Hepatocyte (in vitro differentiated cells): ENCODE measurements at regions not wholly inside any gene's neighbourhood (a gene's known extent, or its start where the extent isn't known, plus 50 kb on each side); places are given as distances from the start of the nearest gene placed in this dataset.
"Not testable (repeated sequence)": the region's sequence is repeated elsewhere in the genome, so short reads cannot be mapped to it uniquely, and the experiment has no call there.

Experiments
- DNase-seq: peaks from one replicate; pipeline ENCODE4 v3.0.0-alpha.2; 2016; ENCODE audit warnings: low spot score
- H2AFZ ChIP-seq: fragments of 200-600 bp; sonication (generic); 2 replicates; pipeline ENCODE4 v1.6.0; 2016; ENCODE audit warnings: antibody characterized with exemption, mild to moderate bottlenecking
- H3K27ac ChIP-seq: fragments of 200-600 bp; sonication (generic); 2 replicates; pipeline ENCODE4 v1.5.1; 2016; ENCODE audit warnings: mild to moderate bottlenecking
- H3K27me3 ChIP-seq: fragments of 200-600 bp; sonication (generic); 2 replicates; pipeline ENCODE4 v1.6.1; 2016
- H3K36me3 ChIP-seq: fragments of 200-600 bp; sonication (generic); replicated peaks from 2 replicates; pipeline ENCODE4 v1.5.1; 2016; ENCODE audit warnings: low read depth; ENCODE audit not compliant: insufficient read depth
- H3K4me1 ChIP-seq: fragments of 200-600 bp; sonication (generic); 2 replicates; pipeline ENCODE4 v1.5.1; 2016; ENCODE audit warnings: mild to moderate bottlenecking, moderate library complexity; ENCODE audit not compliant: insufficient read depth
- H3K4me2 ChIP-seq: fragments of 200-600 bp; sonication (generic); 2 replicates; pipeline ENCODE4 v1.6.0; 2016
- H3K4me3 ChIP-seq: fragments of 200-600 bp; sonication (generic); 2 replicates; pipeline ENCODE4 v1.5.1; 2016; ENCODE audit warnings: mild to moderate bottlenecking
- H3K79me2 ChIP-seq: fragments of 200-600 bp; sonication (generic); 2 replicates; pipeline ENCODE4 v1.6.0; 2017; ENCODE audit warnings: mild to moderate bottlenecking
- H3K9me2 ChIP-seq: fragments of 200-600 bp; sonication (generic); replicated peaks from 2 replicates; pipeline ENCODE4 v1.6.0; 2017; ENCODE audit warnings: mild to moderate bottlenecking; ENCODE audit not compliant: insufficient read depth
- H3K9me3 ChIP-seq: fragments of 200-600 bp; sonication (generic); 2 replicates; pipeline ENCODE4 v1.5.1; 2016; ENCODE audit warnings: low read depth, mild to moderate bottlenecking
- H4K20me1 ChIP-seq: fragments of 200-600 bp; sonication (generic); 2 replicates; pipeline ENCODE4 v1.6.0; 2016; ENCODE audit warnings: mild to moderate bottlenecking; ENCODE audit not compliant: insufficient read depth, poor library complexity, severe bottlenecking
- EZH2 ChIP-seq: fragments of 200-600 bp; sonication (generic); IDR thresholded peaks from 2 replicates; pipeline ENCODE4 v1.6.1; 2016; ENCODE audit warnings: antibody characterized with exemption, mild to moderate bottlenecking, borderline replicate concordance
- EZH2phosphoT487 ChIP-seq: fragments of 200-600 bp; sonication (generic); IDR thresholded peaks from one replicate; pipeline ENCODE4 v1.6.1; 2018; ENCODE audit warnings: antibody characterized with exemption, mild to moderate bottlenecking, low read depth, moderate library complexity; ENCODE audit not compliant: unreplicated experiment, severe bottlenecking
- WGBS: methylation state at CpG from one replicate; pipeline ENCODE4 v1.1.6; 2016; ENCODE audit warnings: low lambda C conversion rate; ENCODE audit errors: missing lambda C conversion rate; 5-methylcytosine and 5-hydroxymethylcytosine counted together
- TF ChIP-seq, protein P1 (sequence below): fragments of 200-600 bp; sonication (generic); IDR thresholded peaks from 2 replicates; pipeline ENCODE4 v1.5.1; 2016; ENCODE audit warnings: antibody characterized with exemption, mild to moderate bottlenecking; ENCODE audit not compliant: poor library complexity

DNA sequence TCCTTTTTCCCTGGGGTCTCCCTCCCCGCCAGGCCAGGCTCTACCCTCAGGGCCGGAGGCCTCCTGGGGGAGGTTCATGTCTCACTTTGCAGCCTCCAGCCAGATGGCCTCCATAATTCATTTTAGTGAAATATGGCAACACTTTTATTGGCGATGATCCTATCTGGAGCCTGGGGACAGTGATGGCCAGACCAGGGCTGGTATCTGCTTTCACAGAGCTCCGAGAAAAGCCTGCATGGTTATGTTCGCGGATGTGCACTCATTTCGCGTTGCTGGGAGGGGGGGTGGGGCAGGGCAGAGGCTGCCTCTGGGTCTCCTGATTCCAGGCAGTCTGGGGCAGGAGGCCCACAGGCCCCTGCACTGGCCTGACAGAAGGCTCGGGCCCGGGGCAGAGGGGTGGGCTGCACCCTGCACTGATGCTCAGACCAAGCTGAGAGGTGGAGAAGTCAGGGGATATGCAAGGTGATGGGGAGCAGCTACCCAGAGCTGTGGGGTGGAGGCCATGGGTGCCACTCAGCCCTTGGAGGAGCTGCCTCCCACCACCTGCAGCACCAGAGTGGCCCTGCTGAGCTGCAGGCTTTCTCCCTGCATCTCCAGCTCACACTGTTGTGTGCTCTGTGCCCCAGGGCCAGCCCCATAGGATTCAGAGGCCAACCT is 85.3 kb upstream of the RET start:
- no peaks in the 10 kb centered on the region for H4K20me1 ChIP-seq
- no peak for DNase-seq
- no peak overlapping the region for H3K27ac ChIP-seq
- no peaks in the 10 kb centered on the region for H3K79me2 ChIP-seq
- WGBS = 62% methylated on average over 6 of the region's 10 CpGs
- H2AFZ ChIP-seq = no peak overlapping the region
- H3K9me3 ChIP-seq = no peaks in the 10 kb centered on the region
- no peaks in the 10 kb centered on the region for H3K4me1 ChIP-seq
- H3K4me2 ChIP-seq = no peak overlapping the region
- H3K9me2 ChIP-seq = no peaks in the 10 kb centered on the region
- H3K36me3 ChIP-seq = no peaks in the 10 kb centered on the region
- H3K4me3 ChIP-seq = no peak overlapping the region
- TF ChIP-seq EZH2 (no peak), EZH2phosphoT487 (no peak)
- TF ChIP-seq, protein P1, sequence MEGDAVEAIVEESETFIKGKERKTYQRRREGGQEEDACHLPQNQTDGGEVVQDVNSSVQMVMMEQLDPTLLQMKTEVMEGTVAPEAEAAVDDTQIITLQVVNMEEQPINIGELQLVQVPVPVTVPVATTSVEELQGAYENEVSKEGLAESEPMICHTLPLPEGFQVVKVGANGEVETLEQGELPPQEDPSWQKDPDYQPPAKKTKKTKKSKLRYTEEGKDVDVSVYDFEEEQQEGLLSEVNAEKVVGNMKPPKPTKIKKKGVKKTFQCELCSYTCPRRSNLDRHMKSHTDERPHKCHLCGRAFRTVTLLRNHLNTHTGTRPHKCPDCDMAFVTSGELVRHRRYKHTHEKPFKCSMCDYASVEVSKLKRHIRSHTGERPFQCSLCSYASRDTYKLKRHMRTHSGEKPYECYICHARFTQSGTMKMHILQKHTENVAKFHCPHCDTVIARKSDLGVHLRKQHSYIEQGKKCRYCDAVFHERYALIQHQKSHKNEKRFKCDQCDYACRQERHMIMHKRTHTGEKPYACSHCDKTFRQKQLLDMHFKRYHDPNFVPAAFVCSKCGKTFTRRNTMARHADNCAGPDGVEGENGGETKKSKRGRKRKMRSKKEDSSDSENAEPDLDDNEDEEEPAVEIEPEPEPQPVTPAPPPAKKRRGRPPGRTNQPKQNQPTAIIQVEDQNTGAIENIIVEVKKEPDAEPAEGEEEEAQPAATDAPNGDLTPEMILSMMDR = no peak
- H3K27me3 ChIP-seq = no peaks in the 10 kb centered on the region

DNA sequence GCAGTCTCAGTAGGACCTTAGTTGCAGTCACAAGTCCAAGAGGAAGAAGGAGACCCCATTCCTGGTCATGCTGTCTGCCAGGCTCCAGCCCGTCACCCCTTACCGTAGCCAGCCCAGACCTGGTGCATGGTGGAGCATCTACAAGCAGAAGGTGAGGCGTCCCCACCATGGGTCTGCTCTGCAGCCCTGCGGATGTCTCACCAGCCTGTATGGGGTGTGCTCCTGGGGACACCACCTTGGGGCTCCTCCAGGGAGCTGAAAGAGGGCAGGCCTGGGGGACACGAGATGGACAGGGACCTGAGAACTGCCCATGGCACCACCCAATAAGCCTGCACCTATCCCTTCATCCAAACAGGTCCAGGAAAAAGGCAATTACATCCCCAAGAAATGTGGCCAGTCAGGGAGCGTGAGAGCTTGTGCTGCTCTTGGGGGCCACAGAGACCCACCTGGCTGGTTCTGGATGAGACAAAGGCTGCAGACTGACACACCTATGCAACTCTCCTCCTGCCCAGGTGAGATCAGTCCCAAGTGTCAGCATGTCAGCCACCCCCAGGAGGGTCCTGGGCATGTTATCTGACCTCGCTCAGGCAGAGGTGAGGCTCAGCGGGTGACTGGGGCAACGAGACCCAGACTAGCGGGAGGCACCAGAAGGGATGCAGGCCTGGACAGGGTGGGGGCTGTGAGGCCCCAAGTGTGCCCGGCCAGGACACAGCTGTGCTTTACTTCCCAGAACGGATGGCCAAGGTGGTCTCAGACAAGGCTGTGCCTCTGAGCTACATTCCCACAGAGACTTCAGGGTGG is 84.5 kb upstream of the RET start:
- WGBS = 83% methylated on average over 12 of the region's 12 CpGs
- H3K4me1 ChIP-seq = no peaks in the 10 kb centered on the region
- H2AFZ ChIP-seq = no peak overlapping the region
- no peak overlapping the region for H3K4me2 ChIP-seq
- H3K79me2 ChIP-seq = no peaks in the 10 kb centered on the region
- no peaks in the 10 kb centered on the region for H3K9me2 ChIP-seq
- TF ChIP-seq EZH2 (no peak), EZH2phosphoT487 (no peak)
- TF ChIP-seq, protein P1 = no peak
- no peaks in the 10 kb centered on the region for H3K9me3 ChIP-seq
- H3K4me3 ChIP-seq = no peak overlapping the region
- no peaks in the 10 kb centered on the region for H3K36me3 ChIP-seq
- H3K27ac ChIP-seq = no peak overlapping the region
- H3K27me3 ChIP-seq = no peaks in the 10 kb centered on the region
- no peak for DNase-seq
- H4K20me1 ChIP-seq = no peaks in the 10 kb centered on the region

DNA sequence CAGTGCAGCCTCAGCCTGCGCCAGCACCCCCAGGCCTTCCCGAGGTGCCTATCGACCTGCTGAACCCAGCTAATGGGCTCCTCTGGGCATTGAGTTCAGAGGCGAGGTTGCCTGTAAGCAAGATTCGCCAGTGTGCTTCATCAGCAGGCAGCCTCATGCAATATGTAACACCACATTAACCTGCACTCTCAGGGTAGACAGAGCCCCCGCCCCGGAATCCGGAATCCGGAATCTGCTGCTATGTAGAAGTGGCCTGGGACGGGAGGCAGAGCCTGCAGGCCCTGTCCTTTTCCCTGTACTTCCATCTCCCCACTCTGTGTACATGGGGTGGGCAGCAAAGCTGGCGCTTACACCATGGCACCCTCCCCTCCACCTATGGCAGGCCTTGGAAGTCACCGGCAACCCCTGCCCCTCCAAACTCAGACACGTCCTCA is 83.9 kb upstream of the RET start:
- TF ChIP-seq, protein P1 = no peak
- TF ChIP-seq EZH2 = no peak
- no peak for TF ChIP-seq EZH2phosphoT487
- 95% methylated on average over 13 of the region's 13 CpGs for WGBS
- DNase-seq = no peak
- no peaks in the 10 kb centered on the region for H4K20me1 ChIP-seq
- H3K79me2 ChIP-seq = no peaks in the 10 kb centered on the region
- no peak overlapping the region for H3K4me2 ChIP-seq
- H3K9me3 ChIP-seq = no peaks in the 10 kb centered on the region
- H3K4me1 ChIP-seq = no peaks in the 10 kb centered on the region
- H3K36me3 ChIP-seq = no peaks in the 10 kb centered on the region
- no peaks in the 10 kb centered on the region for H3K27me3 ChIP-seq
- H2AFZ ChIP-seq = no peak overlapping the region
- no peaks in the 10 kb centered on the region for H3K9me2 ChIP-seq
- no peak overlapping the region for H3K4me3 ChIP-seq
- no peak overlapping the region for H3K27ac ChIP-seq

DNA sequence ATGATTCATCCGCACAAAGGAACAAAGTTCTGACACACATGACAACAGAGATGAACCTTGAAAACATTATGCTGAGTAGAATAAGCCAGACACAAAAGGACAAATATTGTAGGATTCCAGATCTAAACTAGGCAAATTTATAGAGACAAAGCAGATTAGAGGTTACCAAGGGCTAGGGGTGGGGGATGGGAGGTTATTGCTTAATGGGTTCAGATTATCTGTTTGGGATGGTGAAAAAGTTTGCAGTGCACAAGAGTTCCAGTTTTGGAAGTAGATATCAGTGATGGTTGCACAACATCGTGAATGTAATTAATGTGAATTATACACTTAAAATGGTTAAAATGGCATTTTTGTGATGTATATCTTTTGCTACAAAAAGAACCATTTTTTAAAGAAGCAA is 82.0 kb upstream of the RET start:
- not testable (repeated sequence) for DNase-seq, H3K4me1 ChIP-seq, H3K27me3 ChIP-seq, H3K9me2 ChIP-seq, H3K79me2 ChIP-seq, H3K4me3 ChIP-seq, H3K36me3 ChIP-seq, H3K27ac ChIP-seq, H2AFZ ChIP-seq, H3K4me2 ChIP-seq, H3K9me3 ChIP-seq, H4K20me1 ChIP-seq
- 100% methylated on average over 1 of the region's 2 CpGs for WGBS
